ENCODE measurements at regions not wholly inside any gene's neighbourhood (a gene's known extent, or its start where the extent isn't known, plus 50 kb on each side); places are given as distances from the start of the nearest gene placed in this dataset.

DNA sequence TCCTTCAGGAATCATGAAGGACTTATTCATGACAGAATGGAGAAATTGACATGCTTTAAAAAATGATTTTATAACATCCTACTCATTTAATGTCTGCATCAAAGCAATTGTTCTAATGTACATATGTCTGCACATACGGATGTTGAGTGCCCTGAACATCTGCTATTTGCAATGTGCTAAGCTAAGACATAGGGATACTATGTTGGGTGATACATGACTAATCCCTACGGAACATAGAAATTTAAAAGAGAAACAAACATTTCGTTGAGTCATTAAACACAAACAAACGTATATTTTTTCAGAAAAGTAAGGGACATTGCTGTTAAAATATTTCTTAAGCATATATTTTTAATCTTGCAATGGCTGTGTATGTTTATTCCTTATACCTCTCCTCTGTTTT is 686.5 kb upstream of the ADAMTS16 start:
- intact Hi-C loops (cut with DNase I): no loop called here
- no peak for DNase-seq
- 48 to 56% methylated on average over 4 of the region's 4 CpGs for WGBS, 2 donors
- Histone ChIP-seq H3K9me3 (no peaks in the 10 kb centered on the region), H3K4me1 (no peaks in the 10 kb centered on the region), H3K27ac (no peak overlapping the region), H3K36me3 (no peaks in the 10 kb centered on the region), H3K27me3 (no peaks in the 10 kb centered on the region), H3K4me3 (no peak overlapping the region)
- TF ChIP-seq POLR2A (IDR thresholded peaks at IDR 0.05) (no peak), CTCF (IDR thresholded peaks at IDR 0.05) (no peak)

DNA sequence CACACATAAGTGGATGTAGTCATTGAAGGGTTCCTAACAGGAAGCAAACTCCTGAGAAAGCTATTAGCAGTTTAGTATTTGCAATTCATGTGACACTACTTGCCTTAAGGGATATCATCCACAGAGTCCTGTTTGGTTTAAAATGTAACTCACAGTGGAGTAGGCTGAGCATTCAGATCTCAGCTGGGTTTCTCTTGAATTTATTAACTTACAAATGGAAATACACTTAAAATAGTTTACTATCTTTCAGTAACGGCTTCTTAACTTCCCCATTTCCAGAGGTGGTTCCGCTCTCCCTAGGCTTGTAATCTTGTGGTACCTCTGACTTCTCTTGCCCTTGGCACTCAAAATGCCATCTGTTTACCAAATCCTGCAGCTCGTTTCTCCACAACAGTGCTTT is 660.7 kb upstream of the ADAMTS16 start:
- TF ChIP-seq CTCF (IDR thresholded peaks at IDR 0.05) (no peak), POLR2A (IDR thresholded peaks at IDR 0.05) (no peak)
- Histone ChIP-seq H3K27me3 (no peaks in the 10 kb centered on the region), H3K27ac (no peak overlapping the region), H3K4me3 (no peak overlapping the region), H3K9me3 (no peaks in the 10 kb centered on the region), H3K36me3 (no peaks in the 10 kb centered on the region), H3K4me1 (no peaks in the 10 kb centered on the region)
- WGBS, 2 donors: 55 to 71% methylated on average over 3 of the region's 3 CpGs
- intact Hi-C loops (cut with DNase I): no loop called here
- DNase-seq: no peak

- Histone ChIP-seq H3K9me3 (no peaks in the 10 kb centered on the region), H3K4me1 (no peaks in the 10 kb centered on the region), H3K27ac (no peak overlapping the region), H3K4me3 (no peak overlapping the region), H3K36me3 (no peaks in the 10 kb centered on the region), H3K27me3 (no peaks in the 10 kb centered on the region)
- WGBS, 2 donors: 59 to 64% methylated on average over 18 of the region's 18 CpGs
- intact Hi-C loops (cut with DNase I): no loop called here
- DNase-seq: no peak
- TF ChIP-seq POLR2A (IDR thresholded peaks at IDR 0.05): no peak
- no peak for TF ChIP-seq CTCF (IDR thresholded peaks at IDR 0.05)
Measured at GRCh38 chr5:4480528-4481349, 659.4 kb upstream of the ADAMTS16 start.

- H3K27me3 ChIP-seq: no peaks in the 10 kb centered on the region
- no peak for DNase-seq
- no peaks in the 10 kb centered on the region for H3K4me1 ChIP-seq
- 57 to 63% methylated on average over 2 of the region's 2 CpGs for WGBS, 2 donors
- no peak overlapping the region for H3K27ac ChIP-seq
- TF ChIP-seq CTCF (IDR thresholded peaks at IDR 0.05) (no peak), POLR2A (IDR thresholded peaks at IDR 0.05) (no peak)
- H3K4me3 ChIP-seq: no peak overlapping the region
- no peaks in the 10 kb centered on the region for H3K36me3 ChIP-seq
- H3K9me3 ChIP-seq: no peaks in the 10 kb centered on the region
- intact Hi-C loops (cut with DNase I): no loop called here
Measured at GRCh38 chr5:4487581-4487980, 652.5 kb upstream of the ADAMTS16 start.

DNA sequence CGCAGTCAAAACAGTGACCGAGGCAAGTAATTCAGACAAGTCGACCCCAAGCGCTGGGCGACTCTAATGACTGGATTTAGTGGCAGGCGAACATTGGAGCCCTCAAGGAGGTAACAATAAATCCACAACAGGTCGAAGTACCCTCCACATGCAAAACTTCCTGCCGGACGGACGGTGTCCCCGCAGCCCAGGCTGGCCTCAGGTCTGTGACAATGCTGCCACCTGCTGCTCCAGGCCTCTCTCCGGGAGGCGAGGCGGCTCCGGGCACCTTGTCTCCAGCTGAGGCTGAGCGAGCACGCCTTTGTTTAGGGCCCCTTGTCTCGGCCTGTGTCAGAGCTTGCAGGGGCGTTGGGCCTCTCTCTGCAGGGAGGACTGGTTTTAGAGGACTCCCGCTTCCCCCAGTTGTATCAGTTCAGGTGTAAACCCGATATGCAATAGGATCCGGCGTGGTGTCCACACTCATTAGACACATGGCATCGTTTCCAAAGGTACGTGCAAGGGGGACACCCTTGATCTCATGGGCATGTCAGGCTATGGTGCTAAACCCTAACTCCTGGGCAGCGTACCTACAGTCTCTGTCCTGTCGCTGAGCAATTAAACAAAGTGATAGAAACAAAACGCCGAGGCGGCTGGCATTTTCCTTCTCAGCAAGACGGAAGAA is 628.0 kb upstream of the ADAMTS16 start:
- Histone ChIP-seq H3K4me3 (peak overlapping the region in 3 of 4 donors; percentile 6 to 22 (median 19)), H3K27me3 (peaks cover 0 to 11% (median 0%) of the 10 kb centered on the region in 4 donors)

More for the DNA sequence above, 628.0 kb upstream of the ADAMTS16 start:
- peaks cover 0 to 38% (median 0%) of the 10 kb centered on the region in 3 donors for H3K4me1 ChIP-seq
- 40 to 51% methylated on average over 24 to 30 of the region's 31 CpGs for WGBS, 2 donors
- no peak overlapping the region for H3K27ac ChIP-seq
- no peaks in the 10 kb centered on the region for H3K9me3 ChIP-seq
- no peaks in the 10 kb centered on the region for H3K36me3 ChIP-seq
- no peak for DNase-seq
- TF ChIP-seq POLR2A (IDR thresholded peaks at IDR 0.05): no peak
- peak in 3 of 6 experiments; percentile 8 to 51 (median 31) for TF ChIP-seq CTCF (IDR thresholded peaks at IDR 0.05)
- intact Hi-C loops (cut with DNase I): no loop called here

Data from esophagus squamous epithelium (tissue), 5 donors.